GM12801 (cell line): ENCODE measurements at regions not wholly inside any gene's neighbourhood (a gene's known extent, or its start where the extent isn't known, plus 50 kb on each side); places are given as distances from the start of the nearest gene placed in this dataset.

Experiments
- TF ChIP-seq, protein P1 (sequence below): IDR thresholded peaks from one replicate; pipeline ENCODE4 v1.5.1; 2011; ENCODE audit warnings: control low read depth; ENCODE audit not compliant: insufficient read length; ENCODE audit errors: extremely low read depth

DNA sequence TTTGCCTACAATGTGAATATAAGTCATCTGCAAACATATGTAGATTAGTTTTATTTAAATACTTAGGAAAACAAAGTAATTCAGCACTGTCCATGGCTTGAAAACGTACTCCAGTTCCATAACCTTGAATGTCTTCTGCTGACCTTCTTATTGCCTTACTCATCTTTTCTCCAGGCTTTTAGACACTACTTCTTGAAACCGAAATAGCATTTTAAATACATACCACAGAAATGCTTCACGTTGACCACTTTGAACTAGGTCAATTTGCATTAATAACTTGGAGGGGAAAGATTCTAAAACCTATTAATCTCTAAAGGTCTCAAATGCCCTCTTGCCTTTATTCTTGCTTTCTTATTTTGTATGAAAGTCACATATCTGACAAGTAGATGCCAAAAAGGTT is 995.4 kb upstream of the ACO1 start:
- TF ChIP-seq, protein P1, sequence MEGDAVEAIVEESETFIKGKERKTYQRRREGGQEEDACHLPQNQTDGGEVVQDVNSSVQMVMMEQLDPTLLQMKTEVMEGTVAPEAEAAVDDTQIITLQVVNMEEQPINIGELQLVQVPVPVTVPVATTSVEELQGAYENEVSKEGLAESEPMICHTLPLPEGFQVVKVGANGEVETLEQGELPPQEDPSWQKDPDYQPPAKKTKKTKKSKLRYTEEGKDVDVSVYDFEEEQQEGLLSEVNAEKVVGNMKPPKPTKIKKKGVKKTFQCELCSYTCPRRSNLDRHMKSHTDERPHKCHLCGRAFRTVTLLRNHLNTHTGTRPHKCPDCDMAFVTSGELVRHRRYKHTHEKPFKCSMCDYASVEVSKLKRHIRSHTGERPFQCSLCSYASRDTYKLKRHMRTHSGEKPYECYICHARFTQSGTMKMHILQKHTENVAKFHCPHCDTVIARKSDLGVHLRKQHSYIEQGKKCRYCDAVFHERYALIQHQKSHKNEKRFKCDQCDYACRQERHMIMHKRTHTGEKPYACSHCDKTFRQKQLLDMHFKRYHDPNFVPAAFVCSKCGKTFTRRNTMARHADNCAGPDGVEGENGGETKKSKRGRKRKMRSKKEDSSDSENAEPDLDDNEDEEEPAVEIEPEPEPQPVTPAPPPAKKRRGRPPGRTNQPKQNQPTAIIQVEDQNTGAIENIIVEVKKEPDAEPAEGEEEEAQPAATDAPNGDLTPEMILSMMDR, result no peak

DNA sequence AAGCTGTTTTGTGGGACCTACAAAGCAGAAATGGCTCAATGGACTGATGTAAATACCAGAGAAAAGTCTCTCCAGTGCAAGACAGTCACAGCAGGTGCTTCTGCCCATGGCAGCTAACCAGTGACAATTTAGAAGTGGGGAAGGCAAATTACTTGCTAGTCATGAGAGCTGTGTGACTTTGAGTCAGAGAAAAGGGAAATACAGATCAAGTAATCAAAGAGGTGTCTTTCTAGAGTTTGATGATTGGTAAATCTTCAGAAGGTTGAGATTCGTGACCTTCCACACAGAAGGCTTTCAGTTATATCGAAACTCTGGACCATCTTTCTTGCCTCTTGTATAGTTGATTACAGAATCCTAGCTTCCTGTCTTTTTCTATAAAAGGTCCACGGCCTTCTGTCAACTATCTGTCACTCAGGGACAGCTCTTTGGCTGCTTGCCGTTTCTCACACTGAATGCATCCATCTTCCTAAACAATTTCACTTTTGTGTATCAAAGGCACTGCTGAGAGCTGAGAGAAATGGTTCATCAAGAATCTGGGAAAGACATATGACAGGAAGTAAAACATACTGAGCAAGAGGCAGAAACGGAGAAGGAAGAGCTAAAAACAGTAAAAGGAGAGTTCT is 993.9 kb upstream of the ACO1 start:
- TF ChIP-seq, protein P1, result no peak

DNA sequence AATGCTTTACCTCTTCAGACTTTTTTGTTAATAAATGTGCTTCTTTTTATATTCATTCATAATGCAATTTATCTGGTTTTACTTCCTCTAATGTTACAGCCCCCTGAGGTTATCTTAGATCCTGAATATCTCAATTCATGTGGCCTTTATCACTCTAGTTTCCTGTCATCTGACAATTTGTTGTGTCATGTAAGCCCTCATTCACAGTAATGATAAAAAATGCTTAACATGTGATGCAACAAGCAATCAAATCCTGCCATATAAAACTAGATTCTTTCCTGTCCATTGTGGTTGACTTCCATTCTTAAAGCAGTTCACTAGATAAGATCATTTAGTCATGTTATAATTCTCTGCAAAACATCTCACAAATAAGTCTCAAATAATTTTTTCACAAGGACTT is 991.2 kb upstream of the ACO1 start:
- TF ChIP-seq, protein P1, result no peak

DNA sequence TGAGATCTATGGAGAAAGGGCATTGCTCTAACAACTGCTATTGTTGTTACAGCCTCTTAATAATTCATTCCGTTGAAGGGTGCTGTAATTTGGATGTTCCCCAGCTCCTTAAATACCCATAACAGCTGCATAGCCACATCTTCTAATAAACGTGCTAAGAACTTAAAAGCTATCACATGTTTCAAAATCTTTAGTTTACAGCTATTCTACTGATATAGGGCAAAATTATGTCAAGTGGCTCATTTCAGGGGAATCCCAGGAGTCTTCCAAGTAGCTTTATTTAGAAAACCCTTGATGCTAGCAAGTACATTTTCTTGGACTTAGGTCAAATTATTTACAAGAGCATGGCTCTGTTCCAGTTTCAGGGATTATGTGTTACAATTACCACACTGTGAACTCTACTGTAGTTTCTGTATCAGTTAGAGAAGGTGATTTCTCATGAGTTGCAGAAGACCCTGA is 990.4 kb upstream of the ACO1 start:
- TF ChIP-seq, protein P1, result no peak

DNA sequence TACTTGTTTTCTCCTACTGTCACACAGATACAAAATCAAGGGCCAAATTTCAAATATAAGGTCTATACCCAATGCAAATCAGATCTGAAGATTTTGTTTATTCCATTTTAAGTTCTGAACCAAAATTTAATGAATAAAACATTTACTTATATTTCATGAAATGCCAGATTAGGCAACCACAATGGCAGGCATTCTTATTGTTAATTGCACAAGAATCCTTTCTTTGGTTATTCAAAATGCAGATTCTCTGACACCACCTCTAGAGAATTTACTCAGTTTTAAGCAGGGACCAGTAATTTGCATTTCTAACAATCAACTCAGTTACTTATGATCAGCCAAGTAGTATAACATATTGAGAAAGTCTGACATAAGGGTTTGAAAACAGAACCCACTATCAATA is 972.4 kb upstream of the ACO1 start:
- TF ChIP-seq, protein P1, result no peak

DNA sequence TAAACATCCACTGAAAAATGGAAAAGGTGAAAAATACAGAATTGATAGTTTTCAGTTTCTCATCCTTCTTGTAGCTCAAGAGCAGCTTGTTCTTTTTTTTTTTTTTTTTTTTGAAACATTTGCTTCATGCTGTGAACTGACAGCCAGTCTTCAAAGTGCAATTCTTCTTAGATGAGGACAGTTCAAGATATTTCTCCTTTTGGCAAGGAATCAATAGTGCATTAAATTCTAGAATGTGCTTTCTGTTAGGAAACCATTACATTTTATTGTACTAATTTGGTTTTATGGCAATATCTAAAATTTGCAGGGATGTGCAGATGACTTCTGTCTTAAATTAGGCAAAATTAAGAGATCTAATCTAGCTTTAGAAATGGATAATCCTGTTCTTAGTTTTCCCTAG is 969.3 kb upstream of the ACO1 start:
- TF ChIP-seq, protein P1, result no peak

DNA sequence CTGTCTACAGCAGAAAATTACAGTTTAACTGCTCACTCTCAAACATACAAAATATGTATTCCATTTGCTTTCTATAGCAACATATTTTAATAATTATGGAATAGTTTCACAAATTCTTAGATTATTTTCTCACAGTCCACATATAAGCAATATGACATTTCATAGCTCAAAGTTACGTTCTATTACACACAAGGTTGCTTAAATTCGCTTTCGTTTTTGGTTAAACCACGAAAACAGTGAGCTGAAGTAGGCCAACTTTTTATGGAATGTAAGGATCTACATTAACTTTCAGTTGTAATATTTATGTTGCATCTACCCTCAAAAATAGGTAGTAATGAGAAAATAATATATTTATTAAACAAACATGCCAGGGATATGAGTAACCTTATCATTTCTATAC is 966.0 kb upstream of the ACO1 start:
- TF ChIP-seq, protein P1, result no peak
